HG03442 (cell line): ENCODE measurements at regions not wholly inside any gene's neighbourhood (a gene's known extent, or its start where the extent isn't known, plus 50 kb on each side); places are given as distances from the start of the nearest gene placed in this dataset.
"Not testable (repeated sequence)": the region's sequence is repeated elsewhere in the genome, so short reads cannot be mapped to it uniquely, and the experiment has no call there.

Source experiments
- ATAC-seq: cut with Tn5 transposase; IDR thresholded peaks from one replicate; pipeline ENCODE4 v1.9.1; 2021; ENCODE audit warnings: mild to moderate bottlenecking, moderate library complexity; ENCODE audit not compliant: unreplicated experiment

DNA sequence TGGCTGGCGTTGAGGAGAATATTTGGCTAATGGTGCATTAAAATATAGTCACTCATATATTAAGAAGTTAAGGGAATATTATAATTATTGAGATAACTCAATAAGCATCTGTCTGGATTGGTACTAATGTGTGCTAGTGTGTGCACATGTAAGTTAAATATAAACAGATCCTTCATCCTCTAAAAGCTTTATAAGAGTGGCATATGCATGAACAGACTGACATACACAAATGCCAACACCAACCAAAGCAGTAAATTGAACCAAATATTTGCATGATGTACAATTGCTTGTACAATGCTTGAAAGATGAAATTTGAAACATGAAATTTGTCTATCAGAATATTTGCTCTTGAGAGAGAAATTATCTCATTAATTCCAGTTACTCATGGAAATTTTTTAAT is 344.9 kb downstream of the ADGRL2 start:
- ATAC-seq, result no peak

DNA sequence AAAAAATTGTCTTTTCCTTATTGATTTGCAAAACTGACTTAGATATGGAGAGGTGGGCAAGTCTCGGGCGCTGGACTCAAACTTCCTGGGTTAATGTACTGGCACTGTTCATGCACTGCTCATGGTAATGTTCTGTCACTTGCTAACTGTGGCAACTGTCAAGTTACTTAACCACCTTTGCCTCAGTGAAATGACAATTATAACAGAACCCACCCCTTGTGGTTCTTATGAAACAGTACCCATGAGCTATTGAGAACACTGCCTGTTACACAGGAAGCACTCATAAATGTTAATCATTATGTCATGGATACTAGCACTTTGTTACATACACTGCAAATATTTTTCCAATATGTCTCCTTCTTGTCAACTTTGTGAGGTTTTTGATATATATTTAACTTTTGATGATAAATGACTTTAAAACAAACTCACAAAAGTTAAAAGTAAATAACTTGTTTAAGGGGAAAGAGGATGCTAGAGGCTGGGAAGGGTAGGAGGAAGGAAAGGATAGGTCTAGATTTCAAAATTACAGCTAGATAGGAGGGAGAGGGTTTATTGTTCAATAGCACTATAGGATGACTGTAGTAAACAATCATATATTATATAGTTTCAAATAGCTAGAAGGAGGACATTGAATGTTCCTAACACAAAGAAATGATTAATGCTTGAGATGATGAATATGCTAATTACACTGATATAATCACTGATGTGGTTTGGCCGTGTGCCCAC is 342.5 kb downstream of the ADGRL2 start:
- no peak for ATAC-seq

DNA sequence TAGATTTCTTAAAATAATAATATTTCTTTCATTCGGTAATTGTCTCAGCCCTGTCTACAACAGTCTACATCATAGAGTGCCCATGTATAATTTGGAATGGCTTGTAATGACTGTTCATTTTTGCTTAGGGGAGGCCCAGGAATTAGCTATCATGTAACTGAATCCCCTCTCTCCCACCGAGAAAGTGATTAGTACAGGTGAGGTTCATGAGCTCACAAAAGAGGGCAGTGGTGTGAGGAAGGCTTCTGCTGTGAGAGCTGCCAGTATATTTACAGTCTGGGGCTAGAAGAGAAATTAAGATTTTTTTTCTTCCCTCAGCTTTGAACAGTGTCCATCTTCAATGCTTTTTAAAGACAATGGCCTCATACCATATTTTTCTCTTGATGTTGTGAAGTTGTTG is 340.7 kb downstream of the ADGRL2 start:
- no peak for ATAC-seq

- no peak for ATAC-seq
These were observed 339.2 kb downstream of the ADGRL2 start for GRCh38 chr1:82139751-82140468.

DNA sequence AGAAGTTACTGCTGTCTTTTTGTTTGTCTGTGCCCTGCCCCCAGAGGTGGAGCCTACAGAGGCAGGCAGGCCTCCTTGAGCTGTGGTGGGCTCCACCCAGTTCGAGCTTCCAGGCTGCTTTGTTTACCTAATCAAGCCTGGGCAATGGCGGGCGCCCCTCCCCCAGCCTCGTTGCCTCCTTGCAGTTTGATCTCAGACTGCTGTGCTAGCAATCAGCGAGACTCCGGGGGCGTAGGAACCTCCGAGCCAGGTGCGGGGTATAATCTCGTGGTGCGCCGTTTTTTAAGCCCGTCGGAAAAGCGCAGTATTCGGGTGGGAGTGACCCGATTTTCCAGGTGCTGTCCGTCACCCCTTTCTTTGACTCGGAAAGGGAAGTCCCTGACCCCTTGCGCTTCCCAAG is 335.6 kb downstream of the ADGRL2 start:
- ATAC-seq, result not testable (repeated sequence)

DNA sequence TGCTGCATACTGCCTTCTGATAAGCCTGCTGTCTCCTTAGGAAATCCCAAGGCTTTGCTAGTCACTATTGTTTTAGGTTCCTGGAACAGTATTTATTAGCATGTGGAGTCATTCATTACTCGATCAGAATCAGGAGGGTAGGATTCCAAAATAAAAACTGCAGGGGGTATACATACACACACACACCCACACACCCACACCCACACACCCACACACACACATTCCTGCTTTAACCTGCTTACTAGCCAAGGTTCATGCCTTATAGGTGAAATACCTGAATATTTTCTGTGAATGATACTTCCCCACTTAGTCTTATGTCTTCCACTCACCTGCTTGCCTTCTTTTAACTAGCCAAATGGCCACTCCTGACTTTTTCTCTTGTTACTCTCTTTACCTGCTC is 325.1 kb downstream of the ADGRL2 start:
- no peak for ATAC-seq

GRCh38 chr1:82125119-82125518 is 324.4 kb downstream of the ADGRL2 start:
- ATAC-seq, result no peak

DNA sequence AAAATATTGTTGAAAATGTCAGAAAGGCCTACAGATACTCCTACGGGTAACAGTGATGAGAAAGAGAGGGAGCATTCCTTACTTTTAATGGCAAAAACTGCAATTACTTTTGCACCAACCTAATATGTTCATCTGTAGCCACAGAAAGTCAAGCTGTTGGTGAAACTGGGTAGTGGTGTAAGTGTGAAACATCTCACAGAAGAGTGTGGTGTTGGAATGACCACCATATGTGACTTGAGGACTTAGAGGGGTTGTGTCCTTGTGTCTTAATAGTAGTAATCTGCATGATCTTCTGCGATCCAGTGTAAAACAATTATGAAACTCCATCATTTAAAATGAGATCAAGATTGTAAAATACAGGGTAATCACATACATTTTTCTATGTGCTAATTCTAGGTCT is 320.7 kb downstream of the ADGRL2 start:
- no peak for ATAC-seq

GRCh38 chr1:82116105-82116504 is 315.4 kb downstream of the ADGRL2 start:
- ATAC-seq, result no peak

DNA sequence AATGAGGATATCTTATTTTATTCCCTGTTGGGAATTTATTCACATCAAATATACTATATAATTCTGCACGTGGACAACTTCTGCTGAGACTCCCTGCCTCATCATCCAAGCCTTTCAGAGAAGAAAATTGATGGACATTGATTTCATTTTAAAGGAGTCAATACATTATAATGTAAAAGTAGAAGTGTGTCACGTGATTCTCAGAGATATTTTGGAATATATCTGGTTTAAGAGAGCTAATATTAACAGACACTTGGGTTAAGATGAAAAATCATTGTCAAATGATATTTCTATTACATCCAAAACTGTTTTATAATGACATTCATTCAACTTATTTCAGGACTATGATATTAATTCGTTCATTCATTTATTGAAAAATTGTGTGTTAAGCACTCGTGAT is 314.2 kb downstream of the ADGRL2 start:
- ATAC-seq, result no peak

DNA sequence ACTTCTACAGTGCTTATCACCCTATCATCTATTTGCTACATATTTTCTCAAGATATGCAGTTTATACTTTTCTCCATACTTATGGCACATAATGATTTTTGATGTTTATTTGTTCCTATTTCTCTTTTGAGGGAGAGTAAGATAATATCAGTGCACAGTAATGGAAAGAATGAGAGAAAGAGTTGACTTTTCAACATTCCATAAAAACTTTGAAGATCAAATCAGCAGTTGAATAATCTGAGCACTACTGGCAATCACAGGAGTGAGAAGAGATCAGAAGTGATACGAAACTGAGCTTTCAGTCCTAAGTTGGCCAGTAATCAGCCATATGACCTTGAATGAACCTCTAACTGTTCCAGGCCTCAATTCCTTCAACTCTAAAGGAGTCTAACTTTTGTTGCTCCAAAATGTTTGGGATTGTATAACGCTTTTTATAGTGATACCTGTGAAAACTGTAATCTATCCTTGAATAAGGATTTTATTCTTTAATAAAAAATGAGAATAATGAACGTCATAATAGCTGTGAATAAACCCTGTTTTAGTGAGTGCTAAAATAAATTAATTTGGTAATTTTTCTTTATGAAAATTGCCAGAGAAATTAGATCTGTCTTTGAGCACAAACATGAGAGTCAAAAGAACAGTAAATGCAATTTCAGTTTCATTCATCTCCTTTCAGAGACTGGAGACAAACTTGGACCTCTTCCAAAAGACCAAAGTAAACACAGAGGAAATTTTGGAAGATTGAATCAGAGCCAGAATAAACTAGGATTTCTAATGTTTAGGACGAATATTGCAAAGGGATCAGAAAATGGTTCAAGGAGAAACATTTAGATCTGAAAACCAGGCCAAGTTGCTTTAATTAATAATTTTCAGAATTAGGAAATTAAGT is 309.9 kb downstream of the ADGRL2 start:
- no peak for ATAC-seq

GRCh38 chr1:82108843-82109242 is 308.1 kb downstream of the ADGRL2 start:
- no peak for ATAC-seq

DNA sequence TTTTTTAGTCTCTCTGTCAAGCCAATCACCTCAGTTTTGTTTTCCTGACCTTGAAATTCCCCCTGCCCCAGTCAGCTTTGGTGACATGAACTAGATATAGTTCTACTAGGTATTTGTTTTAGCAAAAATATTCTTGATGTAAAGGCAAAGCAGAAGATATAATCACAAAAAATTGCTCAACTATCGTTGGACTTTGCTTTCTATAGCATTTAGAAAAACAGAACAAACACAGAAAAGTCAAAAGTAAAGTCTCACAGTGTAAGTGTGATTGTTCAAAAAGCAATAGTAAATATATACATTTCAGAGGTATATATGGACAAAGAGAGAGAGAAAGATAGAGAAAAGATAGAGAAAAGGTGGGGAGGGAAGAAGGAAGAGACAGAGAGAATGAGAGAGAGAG is 305.9 kb downstream of the ADGRL2 start:
- no peak for ATAC-seq

GRCh38 chr1:82099170-82099569 is 298.4 kb downstream of the ADGRL2 start:
- ATAC-seq, result no peak

DNA sequence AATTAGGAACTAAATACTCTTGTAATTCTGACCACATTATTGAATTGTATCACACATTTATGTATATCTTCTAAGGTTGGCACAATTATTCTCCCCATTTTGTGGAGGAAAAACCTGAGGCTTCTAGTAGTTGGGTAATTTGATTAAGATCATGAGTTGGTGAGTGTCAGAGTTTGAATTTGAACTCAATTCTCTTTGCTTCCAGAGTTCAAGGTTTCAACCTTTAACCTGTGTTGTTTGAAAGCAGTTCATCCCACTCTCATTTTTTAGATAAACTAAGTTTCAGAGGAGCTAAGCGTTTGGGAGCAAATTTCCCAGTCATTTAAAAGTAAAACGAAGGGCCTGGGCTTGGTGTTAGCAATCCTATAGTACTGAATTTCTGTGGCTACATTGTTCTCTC is 293.4 kb downstream of the ADGRL2 start:
- ATAC-seq, result no peak

GRCh38 chr1:82091729-82092128 is 291.0 kb downstream of the ADGRL2 start:
- no peak for ATAC-seq

GRCh38 chr1:82091265-82091664 is 290.5 kb downstream of the ADGRL2 start:
- ATAC-seq, result no peak

GRCh38 chr1:82090104-82090503 is 289.4 kb downstream of the ADGRL2 start:
- ATAC-seq, result no peak

GRCh38 chr1:82086739-82087138 is 286.0 kb downstream of the ADGRL2 start:
- no peak for ATAC-seq

DNA sequence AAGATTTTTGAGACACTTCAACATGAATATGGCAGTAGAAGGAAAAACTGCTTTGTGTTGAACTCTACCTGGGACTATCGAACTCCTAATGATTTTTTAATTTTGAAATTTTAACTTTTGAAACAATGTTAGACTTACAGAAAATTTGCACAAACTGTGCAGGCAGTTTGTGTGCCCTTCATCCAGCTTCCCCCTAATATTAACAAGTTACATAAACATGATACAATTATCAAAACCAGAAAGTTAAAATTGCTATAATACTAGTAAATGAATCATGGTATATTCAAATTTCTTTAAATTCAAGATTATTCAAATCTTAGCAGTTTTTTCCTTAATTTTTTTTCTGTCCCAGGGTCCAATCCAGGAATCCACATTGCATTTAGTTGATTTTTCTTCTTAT is 278.9 kb downstream of the ADGRL2 start:
- ATAC-seq, result no peak

GRCh38 chr1:82073659-82074058 is 272.9 kb downstream of the ADGRL2 start:
- ATAC-seq, result no peak

- ATAC-seq, result no peak
These were observed 272.3 kb downstream of the ADGRL2 start for GRCh38 chr1:82073071-82073470.
